GM12878 (cell line): ENCODE measurements at regions not wholly inside any gene's neighbourhood (a gene's known extent, or its start where the extent isn't known, plus 50 kb on each side); places are given as distances from the start of the nearest gene placed in this dataset.
A peak's percentile ranks its signal among the peaks of the same experiment; 100 is the strongest.

Experiments used
- ATAC-seq: fragments of 200-7000 bp; cut with Tn5 transposase; 3 replicates; pipeline ENCODE4 v1.9.1; 2020; ENCODE audit warnings: mild to moderate bottlenecking, moderate library complexity
- BruUV-seq: library from RNA; stranded (reverse); fragments of 400-500 nt; replicated peaks from 2 replicates; lab custom pipeline; 2021; lab: Mats Ljungman, UMichigan
- CTCF ChIA-PET: fragments of 300-600 bp; sonication (Branson Sonifier 250); formaldehyde crosslinking; extraction: SDS; loops from one replicate; lab custom pipeline; 2021; ENCODE audit warnings: inconsistent platforms; lab: Yijun Ruan, JAX
- POLR2A ChIA-PET: fragments of 350-600 bp; formaldehyde crosslinking; extraction: SDS; loops from one replicate; lab custom pipeline; 2021; ENCODE audit warnings: inconsistent platforms; lab: Charles Lee
- RAD21 ChIA-PET: fragments of 300-600 bp; sonication (Branson Sonifier 250); formaldehyde crosslinking; loops from one replicate; lab custom pipeline; 2023; ENCODE audit warnings: antibody characterized with exemption; ENCODE audit not compliant: unreplicated experiment; lab: Charles Lee
- SMC1A ChIA-PET: fragments of 300-600 bp; sonication (Branson Sonifier 250); formaldehyde crosslinking; loops from one replicate; lab custom pipeline; 2023; ENCODE audit not compliant: unreplicated experiment, uncharacterized antibody; lab: Charles Lee
- DNase-seq: peaks from one replicate; pipeline ENCODE4 v3.0.0-alpha.2; 2011; ENCODE audit warnings: low read depth, low spot score
- FAIRE-seq: peaks from 3 replicates; lab custom pipeline; 2011; peaks lifted over from hg19 to GRCh38; lab: Jason Lieb, UNC
- H2AFZ ChIP-seq: 2 replicates; pipeline ENCODE4 v1.6.0; 2011; ENCODE audit warnings: low read depth, low read length, control low read depth; ENCODE audit not compliant: control insufficient read depth
- H3K27ac ChIP-seq: 2 replicates; pipeline ENCODE4 v1.5.1; 2011; ENCODE audit warnings: control low read depth; ENCODE audit not compliant: control insufficient read depth, insufficient read depth
- H3K27me3 ChIP-seq, 2 experiments: replicated peaks in 1 of 2; 2 replicates each; pipeline versions ENCODE4 v1.6.0 to v1.6.1; 2011; ENCODE audit warnings: low read length in 1 of 2; ENCODE audit not compliant: control insufficient read depth in 2 of 2, insufficient read depth in 2 of 2
- H3K36me3 ChIP-seq, 2 experiments: 2 replicates each; pipeline ENCODE4 v1.5.1; 2011; ENCODE audit warnings: low read length in 1 of 2; ENCODE audit not compliant: control insufficient read depth in 2 of 2, insufficient read depth in 2 of 2
- H3K4me1 ChIP-seq: 2 replicates; pipeline ENCODE4 v1.6.1; 2011; ENCODE audit warnings: mild to moderate bottlenecking, low read length, moderate library complexity, mixed read lengths; ENCODE audit not compliant: control insufficient read depth, insufficient read depth
- H3K4me2 ChIP-seq: 2 replicates; pipeline ENCODE4 v1.6.0; 2011; ENCODE audit warnings: control low read depth; ENCODE audit not compliant: control insufficient read depth, insufficient read depth
- H3K4me3 ChIP-seq: fragments of 200-600 bp; sonication (generic); 2 replicates; pipeline ENCODE4 v1.5.1; 2016
- H3K79me2 ChIP-seq: 2 replicates; pipeline ENCODE4 v1.6.0; 2011; ENCODE audit warnings: low read length; ENCODE audit not compliant: control insufficient read depth, insufficient read depth
- H3K9ac ChIP-seq: 2 replicates; pipeline ENCODE4 v1.8.0; 2011; ENCODE audit warnings: low read length, control low read depth, mixed read lengths; ENCODE audit not compliant: control insufficient read depth, insufficient read depth
- H3K9me3 ChIP-seq: replicated peaks from 3 replicates; pipeline ENCODE4 v1.5.1; 2011; ENCODE audit warnings: mild to moderate bottlenecking, low read length; ENCODE audit not compliant: control insufficient read depth, insufficient read depth
- H4K20me1 ChIP-seq: 2 replicates; pipeline ENCODE4 v1.6.0; 2011; ENCODE audit not compliant: control insufficient read depth, insufficient read depth
- HDAC2 ChIP-seq: fragments of 200-600 bp; sonication (generic); IDR thresholded peaks from 2 replicates; pipeline ENCODE4 v1.6.1; 2017
- MEF2A ChIP-seq: IDR thresholded peaks from 2 replicates; pipeline ENCODE4 v1.6.1; 2011; ENCODE audit warnings: low read depth, mild to moderate bottlenecking, low read length, moderate library complexity; ENCODE audit not compliant: insufficient read depth
- MYB ChIP-seq: fragments of 150-350 bp; IDR thresholded peaks from 2 replicates; pipeline ENCODE4 v1.6.1; 2014; ENCODE audit warnings: mild to moderate bottlenecking, low read depth, low read length, borderline replicate concordance
- NFYB ChIP-seq: IDR thresholded peaks from 2 replicates; pipeline ENCODE4 v1.6.1; 2011; ENCODE audit warnings: low read depth, mild to moderate bottlenecking, low read length, improper control_type of control experiment, moderate library complexity; ENCODE audit not compliant: insufficient read depth
- POLR2AphosphoS5 ChIP-seq: IDR thresholded peaks from 2 replicates; pipeline ENCODE4 v1.6.1; 2011; ENCODE audit warnings: mild to moderate bottlenecking, low read length, inconsistent platforms
- SP1 ChIP-seq: IDR thresholded peaks from one replicate; pipeline ENCODE4 v1.6.1; 2011; ENCODE audit warnings: low read depth, low read length
- TBL1XR1 ChIP-seq: IDR thresholded peaks from 2 replicates; pipeline ENCODE4 v1.6.1; 2012; ENCODE audit warnings: low read depth, low read length, improper control_type of control experiment
- ZNF274 ChIP-seq: IDR thresholded peaks from one replicate; pipeline ENCODE4 v1.8.0; 2011; ENCODE audit not compliant: insufficient read length, insufficient read depth
- WGBS: methylation state at CpG from one replicate; pipeline ENCODE4 v1.1.6; 2016; ENCODE audit warnings: low lambda C conversion rate; ENCODE audit not compliant: insufficient replicate concordance, insufficient coverage; ENCODE audit errors: missing lambda C conversion rate; 5-methylcytosine and 5-hydroxymethylcytosine counted together
- in situ Hi-C: fragments of 300-500 bp; cut with MboI; formaldehyde crosslinking; loops from 9 replicates; pipeline ENCODE4 v1.14.3; 2018; ENCODE audit warnings: mixed read lengths
- intact Hi-C: fragments of 100-400 bp; cut with micrococcal nuclease; formaldehyde crosslinking; loops from one replicate; pipeline ENCODE4 v1.14.2; 2022; ENCODE audit not compliant: unreplicated experiment
- TF ChIP-seq, protein P1 (sequence below): IDR thresholded peaks from 2 replicates; pipeline ENCODE4 v1.6.1; 2012; ENCODE audit warnings: low read length, inconsistent platforms
- TF ChIP-seq, protein P2 (sequence below): fragments of 450-650 bp; IDR thresholded peaks from 2 replicates; pipeline ENCODE4 v1.6.1; 2017; ENCODE audit warnings: mild to moderate bottlenecking, moderate library complexity
- TF ChIP-seq, protein P3 (sequence below): fragments of 150-350 bp; IDR thresholded peaks from 2 replicates; pipeline ENCODE4 v1.6.1; 2014; ENCODE audit warnings: mild to moderate bottlenecking, low read depth, low read length

DNA sequence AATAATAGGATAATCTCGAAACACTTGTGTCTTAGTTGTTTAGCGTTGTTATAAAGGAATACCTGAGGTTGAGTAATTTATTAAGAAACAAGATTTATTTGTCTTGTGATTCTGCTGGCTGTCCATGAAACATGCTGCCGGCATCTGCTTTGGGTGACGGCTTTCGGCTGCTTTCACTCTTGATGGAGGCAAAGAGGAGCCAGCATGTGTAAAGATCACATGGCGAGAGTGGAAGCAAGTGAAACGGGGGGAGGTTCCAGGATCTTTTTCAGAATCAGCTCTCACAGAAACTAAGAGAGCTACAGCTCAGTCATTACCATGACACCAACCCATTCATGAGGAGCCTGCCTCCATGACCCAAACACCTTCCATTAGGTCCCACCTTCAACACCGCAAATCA is 402.8 kb downstream of the CDC14C start:
- no peaks in the 10 kb centered on the region for H3K9me3 ChIP-seq
- RAD21 ChIA-PET: no interaction called here
- H3K4me2 ChIP-seq: no peak overlapping the region
- TF ChIP-seq HDAC2 (no peak), NFYB (no peak)
- SMC1A ChIA-PET: no interaction called here
- in situ Hi-C loops (no loop called here), intact Hi-C loops (no loop called here)
- POLR2A ChIA-PET: no interaction called here
- H3K27me3 ChIP-seq: no peaks in the 10 kb centered on the region
- FAIRE-seq (no peak), DNase-seq (no peak), ATAC-seq (no peak)
- no peak overlapping the region for H3K9ac ChIP-seq
- no peaks in the 10 kb centered on the region for H4K20me1 ChIP-seq
- no peak overlapping the region for H3K4me3 ChIP-seq
- CTCF ChIA-PET: no interaction called here
- peaks cover 4% of the 10 kb centered on the region for H3K4me1 ChIP-seq
- H3K36me3 ChIP-seq: no peaks in the 10 kb centered on the region
- WGBS: 62% methylated on average over 8 of the region's 8 CpGs
- H3K27ac ChIP-seq: no peak overlapping the region
- no peaks in the 10 kb centered on the region for H3K79me2 ChIP-seq
- BruUV-seq: no TSS peak
- no peak overlapping the region for H2AFZ ChIP-seq

DNA sequence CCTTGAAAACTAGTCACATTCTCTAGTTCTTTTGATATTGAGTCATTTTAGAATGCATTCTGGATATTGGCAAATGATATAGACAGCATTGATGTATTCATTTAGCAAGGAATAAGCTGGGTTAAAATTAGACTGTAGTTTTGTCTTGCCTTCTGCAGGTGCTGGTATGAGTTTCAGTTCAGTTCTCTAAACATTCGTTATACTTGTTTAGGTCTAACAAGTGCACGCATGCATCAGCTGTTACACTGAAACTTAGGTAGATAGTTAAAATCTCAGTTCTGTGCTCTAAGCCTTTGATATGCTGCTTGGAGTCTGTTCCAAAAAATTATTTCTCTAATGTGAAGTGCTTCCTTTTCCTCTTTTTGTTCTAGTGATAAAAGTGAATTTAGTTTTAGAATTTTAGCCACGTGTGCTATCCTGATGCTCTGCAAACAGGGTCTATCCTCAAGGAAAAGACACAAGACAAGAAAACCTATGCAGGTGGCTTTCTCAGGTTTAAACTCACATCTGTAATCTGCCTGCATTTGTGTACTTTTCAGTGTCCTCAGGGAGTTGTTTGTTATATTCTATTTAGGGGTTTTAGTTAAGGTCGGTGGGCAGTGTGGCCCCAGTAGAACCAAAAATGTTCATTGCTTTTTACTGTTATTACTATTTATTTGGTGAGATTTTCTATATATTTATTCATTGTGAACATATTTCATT is 409.0 kb downstream of the CDC14C start:
- DNase-seq: peak; percentile 5
- no peaks in the 10 kb centered on the region for H3K79me2 ChIP-seq
- no peaks in the 10 kb centered on the region for H3K36me3 ChIP-seq
- ChIA-PET RAD21 (no interaction called here), SMC1A (no interaction called here), CTCF (no interaction called here), POLR2A (no interaction called here)
- BruUV-seq: no TSS peak
- H2AFZ ChIP-seq: no peak overlapping the region
- no peaks in the 10 kb centered on the region for H3K9me3 ChIP-seq
- no peaks in the 10 kb centered on the region for H3K4me1 ChIP-seq
- in situ Hi-C loops (no loop called here), intact Hi-C loops (no loop called here)
- peak overlapping the region; percentile 3; the same call in 1 of the 2 replicates for H3K27ac ChIP-seq
- no peaks in the 10 kb centered on the region for H4K20me1 ChIP-seq
- peak; percentile 40 for ATAC-seq
- H3K4me3 ChIP-seq: no peak overlapping the region
- WGBS: 5% methylated on average over 4 of the region's 4 CpGs
- H3K9ac ChIP-seq: no peak overlapping the region
- H3K27me3 ChIP-seq: no peaks in the 10 kb centered on the region
- peak; percentile 18 for FAIRE-seq
- H3K4me2 ChIP-seq: no peak overlapping the region
- TF ChIP-seq, protein P1, sequence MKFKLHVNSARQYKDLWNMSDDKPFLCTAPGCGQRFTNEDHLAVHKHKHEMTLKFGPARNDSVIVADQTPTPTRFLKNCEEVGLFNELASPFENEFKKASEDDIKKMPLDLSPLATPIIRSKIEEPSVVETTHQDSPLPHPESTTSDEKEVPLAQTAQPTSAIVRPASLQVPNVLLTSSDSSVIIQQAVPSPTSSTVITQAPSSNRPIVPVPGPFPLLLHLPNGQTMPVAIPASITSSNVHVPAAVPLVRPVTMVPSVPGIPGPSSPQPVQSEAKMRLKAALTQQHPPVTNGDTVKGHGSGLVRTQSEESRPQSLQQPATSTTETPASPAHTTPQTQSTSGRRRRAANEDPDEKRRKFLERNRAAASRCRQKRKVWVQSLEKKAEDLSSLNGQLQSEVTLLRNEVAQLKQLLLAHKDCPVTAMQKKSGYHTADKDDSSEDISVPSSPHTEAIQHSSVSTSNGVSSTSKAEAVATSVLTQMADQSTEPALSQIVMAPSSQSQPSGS: peak; percentile 44; the same call in 1 of the 2 replicates
- TF ChIP-seq, protein P2, sequence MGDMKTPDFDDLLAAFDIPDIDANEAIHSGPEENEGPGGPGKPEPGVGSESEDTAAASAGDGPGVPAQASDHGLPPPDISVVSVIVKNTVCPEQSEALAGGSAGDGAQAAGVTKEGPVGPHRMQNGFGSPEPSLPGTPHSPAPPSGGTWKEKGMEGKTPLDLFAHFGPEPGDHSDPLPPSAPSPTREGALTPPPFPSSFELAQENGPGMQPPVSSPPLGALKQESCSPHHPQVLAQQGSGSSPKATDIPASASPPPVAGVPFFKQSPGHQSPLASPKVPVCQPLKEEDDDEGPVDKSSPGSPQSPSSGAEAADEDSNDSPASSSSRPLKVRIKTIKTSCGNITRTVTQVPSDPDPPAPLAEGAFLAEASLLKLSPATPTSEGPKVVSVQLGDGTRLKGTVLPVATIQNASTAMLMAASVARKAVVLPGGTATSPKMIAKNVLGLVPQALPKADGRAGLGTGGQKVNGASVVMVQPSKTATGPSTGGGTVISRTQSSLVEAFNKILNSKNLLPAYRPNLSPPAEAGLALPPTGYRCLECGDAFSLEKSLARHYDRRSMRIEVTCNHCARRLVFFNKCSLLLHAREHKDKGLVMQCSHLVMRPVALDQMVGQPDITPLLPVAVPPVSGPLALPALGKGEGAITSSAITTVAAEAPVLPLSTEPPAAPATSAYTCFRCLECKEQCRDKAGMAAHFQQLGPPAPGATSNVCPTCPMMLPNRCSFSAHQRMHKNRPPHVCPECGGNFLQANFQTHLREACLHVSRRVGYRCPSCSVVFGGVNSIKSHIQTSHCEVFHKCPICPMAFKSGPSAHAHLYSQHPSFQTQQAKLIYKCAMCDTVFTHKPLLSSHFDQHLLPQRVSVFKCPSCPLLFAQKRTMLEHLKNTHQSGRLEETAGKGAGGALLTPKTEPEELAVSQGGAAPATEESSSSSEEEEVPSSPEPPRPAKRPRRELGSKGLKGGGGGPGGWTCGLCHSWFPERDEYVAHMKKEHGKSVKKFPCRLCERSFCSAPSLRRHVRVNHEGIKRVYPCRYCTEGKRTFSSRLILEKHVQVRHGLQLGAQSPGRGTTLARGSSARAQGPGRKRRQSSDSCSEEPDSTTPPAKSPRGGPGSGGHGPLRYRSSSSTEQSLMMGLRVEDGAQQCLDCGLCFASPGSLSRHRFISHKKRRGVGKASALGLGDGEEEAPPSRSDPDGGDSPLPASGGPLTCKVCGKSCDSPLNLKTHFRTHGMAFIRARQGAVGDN: no peak
- no peak for TF ChIP-seq MYB
- TF ChIP-seq MEF2A: 0 out of 2 replicates have a peak, but pooled peaks have one; percentile 43
- TF ChIP-seq TBL1XR1: no peak
- TF ChIP-seq, protein P3, sequence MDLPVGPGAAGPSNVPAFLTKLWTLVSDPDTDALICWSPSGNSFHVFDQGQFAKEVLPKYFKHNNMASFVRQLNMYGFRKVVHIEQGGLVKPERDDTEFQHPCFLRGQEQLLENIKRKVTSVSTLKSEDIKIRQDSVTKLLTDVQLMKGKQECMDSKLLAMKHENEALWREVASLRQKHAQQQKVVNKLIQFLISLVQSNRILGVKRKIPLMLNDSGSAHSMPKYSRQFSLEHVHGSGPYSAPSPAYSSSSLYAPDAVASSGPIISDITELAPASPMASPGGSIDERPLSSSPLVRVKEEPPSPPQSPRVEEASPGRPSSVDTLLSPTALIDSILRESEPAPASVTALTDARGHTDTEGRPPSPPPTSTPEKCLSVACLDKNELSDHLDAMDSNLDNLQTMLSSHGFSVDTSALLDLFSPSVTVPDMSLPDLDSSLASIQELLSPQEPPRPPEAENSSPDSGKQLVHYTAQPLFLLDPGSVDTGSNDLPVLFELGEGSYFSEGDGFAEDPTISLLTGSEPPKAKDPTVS: no peak
- TF ChIP-seq POLR2AphosphoS5: no peak
- no peak for TF ChIP-seq SP1
- TF ChIP-seq ZNF274: no peak
